Mucosa of descending colon (tissue), 3 donors: ENCODE measurements at regions not wholly inside any gene's neighbourhood (a gene's known extent, or its start where the extent isn't known, plus 50 kb on each side); places are given as distances from the start of the nearest gene placed in this dataset.

ENCODE experiments used
- ATAC-seq: fragments of 200-7000 bp; cut with Tn5 transposase; one replicate; pipeline ENCODE4 v1.9.1; 2020; ENCODE audit warnings: mild to moderate bottlenecking, moderate library complexity
- DNase-seq, 3 donors: peaks; one replicate each; pipeline ENCODE4 v3.0.0-alpha.2; 2020
- H3K36me3 ChIP-seq: fragments of 200-600 bp; one replicate; pipeline ENCODE4 v1.8.0; 2021; ENCODE audit warnings: low read depth, mild to moderate bottlenecking
- H3K4me1 ChIP-seq: fragments of 200-600 bp; one replicate; pipeline ENCODE4 v1.8.0; 2021; ENCODE audit warnings: low read depth, mild to moderate bottlenecking
- H3K4me3 ChIP-seq: fragments of 200-600 bp; one replicate; pipeline ENCODE4 v1.8.0; 2021; ENCODE audit warnings: mild to moderate bottlenecking
- H3K9me3 ChIP-seq: fragments of 200-600 bp; one replicate; pipeline ENCODE4 v1.8.0; 2021; ENCODE audit warnings: mild to moderate bottlenecking
- CTCF ChIP-seq: fragments of 200-600 bp; IDR thresholded peaks from one replicate; pipeline ENCODE4 v1.8.0; 2022; ENCODE audit warnings: antibody characterized with exemption, mild to moderate bottlenecking
- intact Hi-C, 2 donors: fragments of 100-400 bp; cut with DNase I in 1 of 2; cut with micrococcal nuclease in 1 of 2; formaldehyde crosslinking; loops; one replicate each; pipeline versions ENCODE4 v1.11.0 to v1.11.1; 2022; cut with DNase I, micrococcal nuclease
- donor health status: DM: no; HTN: no; CAD: no; lungs with moderate emphysema.
- donor health status: DM: no; HTN: no; CAD: no.
- donor health status: DM: no; HTN: yes; CAD: no.

GRCh38 chr22:49039625-49040024 lies 788.0 kb downstream of the BRD1 start:
- no peaks in the 10 kb centered on the region for H3K9me3 ChIP-seq
- H3K4me1 ChIP-seq: no peaks in the 10 kb centered on the region
- ATAC-seq: no peak
- H3K36me3 ChIP-seq: no peaks in the 10 kb centered on the region
- DNase-seq: no peak
- TF ChIP-seq CTCF: no peak
- no peak overlapping the region for H3K4me3 ChIP-seq
- intact Hi-C loops: no loop called here

- H3K36me3 ChIP-seq: no peaks in the 10 kb centered on the region
- no peak for TF ChIP-seq CTCF
- H3K4me1 ChIP-seq: no peaks in the 10 kb centered on the region
- no peak overlapping the region for H3K4me3 ChIP-seq
- intact Hi-C loops: no loop called here
- DNase-seq (no peak), ATAC-seq (no peak)
- no peaks in the 10 kb centered on the region for H3K9me3 ChIP-seq
Observed at GRCh38 chr22:49037701-49038245, 789.9 kb downstream of the BRD1 start.

GRCh38 chr22:49036513-49036912 lies 791.2 kb downstream of the BRD1 start:
- intact Hi-C loops: no loop called here
- TF ChIP-seq CTCF: no peak
- DNase-seq (no peak), ATAC-seq (no peak)
- Histone ChIP-seq H3K4me1 (no peaks in the 10 kb centered on the region), H3K36me3 (no peaks in the 10 kb centered on the region), H3K4me3 (no peak overlapping the region), H3K9me3 (no peaks in the 10 kb centered on the region)

- no peak overlapping the region for H3K4me3 ChIP-seq
Observed at GRCh38 chr22:49035818-49036457, 791.7 kb downstream of the BRD1 start.

GRCh38 chr22:49034836-49035817 lies 792.5 kb downstream of the BRD1 start:
- no peak for DNase-seq
- no peak for TF ChIP-seq CTCF
- intact Hi-C loops: no loop called here
- Histone ChIP-seq H3K9me3 (no peaks in the 10 kb centered on the region), H3K4me1 (no peaks in the 10 kb centered on the region), H3K4me3 (no peak overlapping the region), H3K36me3 (no peaks in the 10 kb centered on the region)
- ATAC-seq: no peak

More at GRCh38 chr22:49035818-49036457, 791.7 kb downstream of the BRD1 start:
- intact Hi-C loops: no loop called here
- Histone ChIP-seq H3K4me1 (no peaks in the 10 kb centered on the region), H3K9me3 (no peaks in the 10 kb centered on the region), H3K36me3 (no peaks in the 10 kb centered on the region)
- DNase-seq: no peak
- no peak for TF ChIP-seq CTCF
- ATAC-seq: no peak
